Spinal cord (tissue), 9 donors: ENCODE measurements at regions not wholly inside any gene's neighbourhood (a gene's known extent, or its start where the extent isn't known, plus 50 kb on each side); places are given as distances from the start of the nearest gene placed in this dataset.

ENCODE experiments used
- DNase-seq, 6 donors: peaks; one replicate each; pipeline versions ENCODE4 v3.0.0 to v3.0.0-alpha.2; 2013 to 2015; ENCODE audit warnings: low spot score in 6 of 6, low read depth in 4 of 6
- H3K27ac ChIP-seq: one replicate; pipeline ENCODE4 v1.5.1; 2013; ENCODE audit warnings: low read depth, low read length, control low read depth
- H3K27me3 ChIP-seq: one replicate; pipeline ENCODE4 v1.6.1; 2013; ENCODE audit warnings: low read length; ENCODE audit not compliant: control insufficient read depth, insufficient read depth
- H3K36me3 ChIP-seq: one replicate; pipeline ENCODE4 v1.6.1; 2013; ENCODE audit warnings: low read length; ENCODE audit not compliant: control insufficient read depth, insufficient read depth
- H3K4me1 ChIP-seq: one replicate; pipeline ENCODE4 v1.6.1; 2013; ENCODE audit warnings: low read length; ENCODE audit not compliant: control insufficient read depth, insufficient read depth
- H3K4me3 ChIP-seq: one replicate; pipeline ENCODE4 v1.5.1; 2013; ENCODE audit warnings: low read depth, low read length, control low read depth
- H3K9me3 ChIP-seq: one replicate; pipeline ENCODE4 v1.6.1; 2013; ENCODE audit warnings: low read length; ENCODE audit not compliant: control insufficient read depth, insufficient read depth
- WGBS: methylation state at CpG from one replicate; pipeline ENCODE4 v1.1.5; 2013; ENCODE audit warnings: missing lambda C conversion rate; ENCODE audit not compliant: insufficient coverage; 5-methylcytosine and 5-hydroxymethylcytosine counted together
- donor health status: healthy.

DNA sequence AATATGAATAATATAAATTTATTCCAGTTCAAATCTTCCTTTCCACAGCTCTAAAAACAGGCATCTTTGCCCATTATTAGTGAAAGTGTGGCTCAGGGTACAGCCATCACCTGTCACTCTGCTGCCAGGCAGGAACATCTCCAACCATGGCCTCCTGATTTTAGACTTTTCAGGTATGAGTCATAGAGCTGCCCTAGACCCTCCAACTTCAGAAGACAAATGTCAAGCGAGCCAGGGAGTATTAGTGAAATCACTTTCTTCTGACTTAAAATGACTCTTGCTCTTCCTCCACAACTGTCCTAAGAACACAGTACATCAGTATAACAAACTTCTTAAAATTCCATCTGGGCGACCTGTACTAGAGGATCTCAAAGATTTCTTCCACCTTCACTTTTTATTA is 78.1 kb upstream of the AKAP13 start:
- Histone ChIP-seq H3K27ac (no peak overlapping the region), H3K9me3 (peaks cover 2% of the 10 kb centered on the region), H3K4me1 (no peaks in the 10 kb centered on the region), H3K36me3 (no peaks in the 10 kb centered on the region), H3K4me3 (no peak overlapping the region), H3K27me3 (no peaks in the 10 kb centered on the region)
- DNase-seq: no peak
- WGBS: 79% methylated on average over 2 of the region's 2 CpGs

DNA sequence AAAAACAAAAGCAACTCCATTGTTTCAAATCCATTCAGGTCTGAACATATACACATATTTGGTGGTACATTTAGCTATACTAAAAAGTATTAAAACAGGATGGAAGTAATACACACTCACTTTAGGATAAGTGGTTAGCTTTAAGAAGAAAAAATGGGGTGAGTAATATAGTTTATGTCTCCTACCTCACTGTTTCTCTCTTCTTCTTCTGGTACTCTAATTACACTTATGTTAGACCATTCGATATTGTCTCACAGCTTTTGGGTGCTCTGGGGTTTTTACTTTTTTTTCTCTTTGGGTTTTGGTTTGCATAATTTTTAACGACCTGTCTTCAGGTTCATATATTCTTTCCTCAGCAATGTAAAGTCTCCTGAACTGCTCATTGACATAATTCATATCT is 75.4 kb upstream of the AKAP13 start:
- no peak overlapping the region for H3K4me3 ChIP-seq
- H3K27me3 ChIP-seq: no peaks in the 10 kb centered on the region
- no peak for DNase-seq
- no peaks in the 10 kb centered on the region for H3K36me3 ChIP-seq
- no peak overlapping the region for H3K27ac ChIP-seq
- no peaks in the 10 kb centered on the region for H3K4me1 ChIP-seq
- peaks cover 2% of the 10 kb centered on the region for H3K9me3 ChIP-seq
- WGBS: no CpG with 5 or more reads among the region's 2 CpGs

DNA sequence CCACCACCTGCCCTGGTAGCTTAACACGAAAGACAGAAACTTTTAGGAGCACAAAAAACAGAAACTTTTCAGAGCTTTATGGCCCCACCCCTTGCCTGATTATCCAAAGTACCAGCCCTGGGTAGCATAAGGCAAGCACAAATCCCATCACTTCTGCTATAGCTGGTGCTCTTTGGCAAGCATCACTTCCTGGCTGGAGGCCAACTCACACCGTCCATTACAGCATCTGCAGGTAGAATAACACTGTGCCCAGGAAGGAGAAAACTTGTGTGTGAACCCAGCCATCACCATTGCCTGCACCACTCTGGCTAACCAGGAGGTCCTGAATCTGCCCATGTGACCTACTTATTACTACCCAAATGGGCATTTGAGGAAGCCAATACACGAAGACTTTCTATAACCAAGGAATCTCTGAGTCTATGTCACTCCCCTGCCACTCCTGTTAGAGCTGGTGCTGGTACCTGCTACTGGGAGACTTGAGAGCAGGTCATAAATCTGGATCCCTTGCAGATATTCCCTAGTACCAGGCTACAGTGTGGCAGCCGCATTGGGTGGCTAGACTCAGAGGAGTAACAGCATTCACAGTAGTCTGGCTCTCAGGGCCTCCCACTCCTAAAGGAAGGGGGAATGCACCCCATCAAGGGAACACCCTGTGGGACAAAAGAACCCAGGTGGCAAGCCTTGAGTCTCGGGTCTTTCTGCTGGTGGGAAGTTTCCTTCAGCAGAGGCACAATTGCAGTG is 73.3 kb upstream of the AKAP13 start:
- H3K27ac ChIP-seq: no peak overlapping the region
- no peaks in the 10 kb centered on the region for H3K27me3 ChIP-seq
- 64% methylated on average over 4 of the region's 5 CpGs for WGBS
- H3K4me1 ChIP-seq: no peaks in the 10 kb centered on the region
- no peak for DNase-seq
- H3K4me3 ChIP-seq: no peak overlapping the region
- H3K9me3 ChIP-seq: peaks cover 2% of the 10 kb centered on the region
- H3K36me3 ChIP-seq: no peaks in the 10 kb centered on the region

DNA sequence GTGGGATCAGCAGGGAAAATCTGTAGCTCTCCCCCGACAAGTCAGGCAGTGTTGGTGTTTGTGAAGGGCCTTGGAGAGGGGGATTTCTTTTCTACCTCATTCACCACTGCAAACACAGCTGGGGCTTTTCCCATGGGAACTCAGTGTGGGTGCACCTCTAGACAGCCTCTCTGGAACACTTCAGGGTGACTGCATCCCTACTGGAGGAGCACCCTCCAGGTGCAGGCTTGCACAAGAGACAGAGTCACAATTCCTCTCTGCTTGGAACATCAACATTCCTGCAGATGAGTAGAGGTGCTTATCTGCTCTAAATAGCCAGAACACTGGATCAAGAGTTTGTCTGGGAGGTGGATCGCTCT is 72.7 kb upstream of the AKAP13 start:
- 100% methylated on average over 1 of the region's 2 CpGs for WGBS
- Histone ChIP-seq H3K27me3 (no peaks in the 10 kb centered on the region), H3K4me3 (no peak overlapping the region), H3K36me3 (no peaks in the 10 kb centered on the region), H3K27ac (no peak overlapping the region), H3K9me3 (peaks cover 2% of the 10 kb centered on the region), H3K4me1 (no peaks in the 10 kb centered on the region)
- no peak for DNase-seq

DNA sequence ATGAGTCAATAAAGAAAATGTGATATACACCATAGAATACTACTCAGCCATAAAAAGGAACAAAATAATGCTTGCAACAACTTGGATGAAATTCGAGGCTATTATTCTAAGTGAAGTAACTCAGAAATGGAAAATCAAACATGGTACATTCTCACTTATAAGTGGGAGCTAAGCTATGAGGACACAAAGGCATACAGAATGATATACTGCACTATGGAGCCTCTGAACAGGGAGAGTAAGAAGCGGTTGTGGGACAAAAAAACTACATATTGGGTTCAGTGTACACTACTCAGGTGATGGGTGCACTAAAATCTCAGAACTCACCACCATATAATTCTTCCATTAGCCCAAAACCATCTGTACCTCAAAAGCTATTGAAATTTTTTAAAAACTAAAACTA is 68.8 kb upstream of the AKAP13 start:
- no peaks in the 10 kb centered on the region for H3K4me1 ChIP-seq
- no peaks in the 10 kb centered on the region for H3K9me3 ChIP-seq
- H3K36me3 ChIP-seq: no peaks in the 10 kb centered on the region
- WGBS: no CpG with 5 or more reads among the region's 2 CpGs
- DNase-seq: no peak
- no peak overlapping the region for H3K4me3 ChIP-seq
- no peaks in the 10 kb centered on the region for H3K27me3 ChIP-seq
- no peak overlapping the region for H3K27ac ChIP-seq

DNA sequence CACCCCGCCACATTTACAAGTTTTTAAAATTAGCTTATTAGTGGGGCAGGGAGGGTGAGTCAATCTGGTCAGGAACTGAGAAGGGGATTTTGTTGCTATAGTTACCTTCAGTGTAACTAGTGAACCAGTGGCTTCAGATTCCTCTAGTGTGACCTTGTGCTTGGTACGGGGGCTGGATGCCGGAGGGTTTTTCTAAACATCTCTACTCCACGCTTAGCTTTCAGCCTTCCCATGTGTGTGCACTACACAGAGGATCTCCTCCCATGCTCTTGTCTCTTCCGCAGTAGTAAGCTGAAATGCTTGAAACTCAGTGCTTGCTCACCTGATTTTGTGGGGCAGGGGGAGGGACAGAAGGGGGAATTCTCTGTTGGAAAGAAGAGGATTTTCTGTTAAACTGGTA is 67.9 kb upstream of the AKAP13 start:
- no peak overlapping the region for H3K4me3 ChIP-seq
- no peak overlapping the region for H3K27ac ChIP-seq
- WGBS: 83% methylated on average over 1 of the region's 5 CpGs
- no peaks in the 10 kb centered on the region for H3K9me3 ChIP-seq
- no peaks in the 10 kb centered on the region for H3K36me3 ChIP-seq
- no peaks in the 10 kb centered on the region for H3K27me3 ChIP-seq
- H3K4me1 ChIP-seq: no peaks in the 10 kb centered on the region
- DNase-seq: no peak

DNA sequence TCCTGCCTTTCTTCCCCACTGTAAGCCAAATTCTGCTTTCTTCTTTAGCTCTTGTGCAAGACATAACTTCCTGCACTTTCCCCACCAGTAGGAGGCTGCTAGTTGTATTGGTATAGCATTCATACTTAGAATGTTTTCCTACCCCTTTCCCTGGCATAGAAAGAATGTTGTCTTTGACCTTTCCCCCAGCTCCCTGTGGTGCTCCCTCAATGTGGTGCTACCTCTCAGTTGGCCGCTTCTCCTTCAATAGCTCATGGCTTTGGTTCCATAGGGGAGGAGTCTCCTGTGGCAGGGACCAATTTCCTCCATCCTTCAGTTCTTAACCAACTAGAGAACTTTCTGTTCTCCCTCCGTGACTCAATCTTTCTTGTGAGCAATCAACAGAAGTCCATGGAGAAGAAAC is 67.5 kb upstream of the AKAP13 start:
- Histone ChIP-seq H3K27ac (no peak overlapping the region), H3K36me3 (no peaks in the 10 kb centered on the region), H3K4me1 (no peaks in the 10 kb centered on the region), H3K9me3 (no peaks in the 10 kb centered on the region), H3K4me3 (no peak overlapping the region), H3K27me3 (no peaks in the 10 kb centered on the region)
- no CpG with 5 or more reads among the region's 2 CpGs for WGBS
- no peak for DNase-seq

DNA sequence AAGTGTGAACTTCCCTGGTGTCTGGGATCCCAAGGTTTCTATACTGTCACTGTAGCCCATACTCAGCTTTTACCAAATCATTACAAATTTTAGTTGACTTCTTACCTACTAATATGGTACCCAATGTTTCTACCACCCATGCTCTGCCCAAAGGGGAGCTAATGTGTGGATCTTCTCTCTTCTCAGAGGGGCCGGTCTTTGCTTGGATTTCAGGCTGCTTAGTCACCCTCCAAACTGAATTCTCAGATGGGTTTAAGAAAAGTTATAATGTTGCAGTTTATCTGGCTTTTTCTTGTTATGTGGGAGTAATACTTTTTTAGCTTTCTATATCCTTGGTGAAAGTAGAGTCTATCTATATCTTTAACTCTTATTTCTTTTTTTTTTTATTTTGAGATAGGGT is 67.1 kb upstream of the AKAP13 start:
- no peaks in the 10 kb centered on the region for H3K9me3 ChIP-seq
- no peak for DNase-seq
- no peaks in the 10 kb centered on the region for H3K4me1 ChIP-seq
- H3K27me3 ChIP-seq: no peaks in the 10 kb centered on the region
- H3K36me3 ChIP-seq: no peaks in the 10 kb centered on the region
- WGBS: no CpG with 5 or more reads among the region's 1 CpG
- H3K27ac ChIP-seq: no peak overlapping the region
- H3K4me3 ChIP-seq: no peak overlapping the region

DNA sequence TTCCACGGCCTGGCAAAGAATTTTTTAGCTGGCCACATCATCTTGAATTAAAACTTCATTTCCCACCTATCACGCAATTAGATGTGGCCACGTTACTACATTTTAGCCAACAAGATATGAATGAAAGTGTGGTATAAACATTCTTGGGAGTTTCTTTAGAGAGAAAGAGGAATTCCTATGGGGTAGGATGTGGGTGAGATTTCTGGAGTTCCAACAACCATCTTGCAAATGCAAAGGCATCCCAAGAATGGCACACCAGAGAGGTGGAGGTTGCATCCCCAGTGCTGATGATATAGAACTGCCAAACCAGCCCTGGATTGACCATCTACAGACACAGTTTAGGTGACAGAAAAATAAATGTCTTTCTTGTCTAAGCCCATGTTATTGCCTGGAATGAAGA is 66.3 kb upstream of the AKAP13 start:
- Histone ChIP-seq H3K27me3 (no peaks in the 10 kb centered on the region), H3K4me3 (no peak overlapping the region), H3K4me1 (no peaks in the 10 kb centered on the region), H3K36me3 (no peaks in the 10 kb centered on the region), H3K27ac (no peak overlapping the region), H3K9me3 (no peaks in the 10 kb centered on the region)
- DNase-seq: no peak
- no CpG with 5 or more reads among the region's 3 CpGs for WGBS

DNA sequence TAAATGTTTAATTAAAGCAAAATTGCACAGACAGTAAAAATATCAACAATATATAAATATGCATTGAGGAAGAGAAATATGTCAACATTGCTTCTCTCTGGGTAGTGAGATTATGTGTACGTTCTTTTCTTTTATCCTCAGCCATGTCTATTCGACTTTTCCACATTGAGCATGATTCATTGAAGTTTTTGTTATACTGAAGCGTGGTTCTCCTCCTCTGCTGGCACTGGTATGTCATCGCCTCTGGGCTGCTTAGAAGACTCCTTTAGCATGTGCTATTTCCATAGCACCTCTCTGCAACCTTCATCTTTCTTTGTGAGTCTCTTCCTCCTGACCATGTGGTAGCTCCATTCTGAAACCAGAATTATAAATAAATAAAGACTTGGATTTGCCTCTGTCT is 65.8 kb upstream of the AKAP13 start:
- no CpG with 5 or more reads among the region's 4 CpGs for WGBS
- H3K27ac ChIP-seq: no peak overlapping the region
- no peak overlapping the region for H3K4me3 ChIP-seq
- no peaks in the 10 kb centered on the region for H3K27me3 ChIP-seq
- H3K36me3 ChIP-seq: no peaks in the 10 kb centered on the region
- no peaks in the 10 kb centered on the region for H3K4me1 ChIP-seq
- no peaks in the 10 kb centered on the region for H3K9me3 ChIP-seq
- DNase-seq: no peak
